22Rv1 (cell line): ENCODE measurements at regions not wholly inside any gene's neighbourhood (a gene's known extent, or its start where the extent isn't known, plus 50 kb on each side); places are given as distances from the start of the nearest gene placed in this dataset.

Experiments
- ZFX ChIP-seq: fragments of 450-650 bp; IDR thresholded peaks from 2 replicates; pipeline ENCODE4 v1.6.1; 2017; ENCODE audit warnings: antibody characterized with exemption, borderline replicate concordance
- TF ChIP-seq, protein P1 (sequence below): fragments of 450-650 bp; IDR thresholded peaks from 2 replicates; pipeline ENCODE4 v1.5.1; 2017; ENCODE audit warnings: mild to moderate bottlenecking

DNA sequence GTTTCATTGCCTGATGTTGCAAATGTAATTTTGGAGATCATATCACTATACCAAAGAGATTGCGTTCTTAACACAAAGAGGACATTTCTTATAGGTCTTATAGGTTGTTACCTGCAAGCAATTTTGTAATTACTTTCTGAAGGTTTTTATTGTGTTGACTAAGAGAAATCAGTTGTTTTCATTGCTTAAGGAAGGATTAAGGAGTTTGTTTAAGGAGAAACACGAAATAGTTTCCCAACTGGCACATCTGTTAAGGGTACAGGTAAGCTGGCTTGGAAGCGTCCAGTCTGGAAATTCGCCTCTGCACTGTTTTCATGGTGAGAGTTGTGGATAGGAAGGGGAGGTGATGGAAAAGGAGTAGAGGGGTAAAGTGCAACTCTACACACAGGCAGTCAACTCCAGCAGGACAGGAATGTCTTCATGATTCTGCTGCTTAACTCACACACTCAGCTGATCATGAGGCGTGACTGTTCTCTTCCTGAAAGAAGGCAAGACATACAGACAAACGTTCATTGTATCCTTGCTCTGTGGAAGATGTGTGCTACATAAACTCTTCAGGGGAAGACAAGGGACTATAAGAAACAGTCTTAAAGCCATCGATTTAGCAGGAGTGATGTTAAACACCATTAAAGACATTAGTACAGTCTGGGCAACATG lies 61.4 kb upstream of the ACSL3 start:
- TF ChIP-seq, protein P1, sequence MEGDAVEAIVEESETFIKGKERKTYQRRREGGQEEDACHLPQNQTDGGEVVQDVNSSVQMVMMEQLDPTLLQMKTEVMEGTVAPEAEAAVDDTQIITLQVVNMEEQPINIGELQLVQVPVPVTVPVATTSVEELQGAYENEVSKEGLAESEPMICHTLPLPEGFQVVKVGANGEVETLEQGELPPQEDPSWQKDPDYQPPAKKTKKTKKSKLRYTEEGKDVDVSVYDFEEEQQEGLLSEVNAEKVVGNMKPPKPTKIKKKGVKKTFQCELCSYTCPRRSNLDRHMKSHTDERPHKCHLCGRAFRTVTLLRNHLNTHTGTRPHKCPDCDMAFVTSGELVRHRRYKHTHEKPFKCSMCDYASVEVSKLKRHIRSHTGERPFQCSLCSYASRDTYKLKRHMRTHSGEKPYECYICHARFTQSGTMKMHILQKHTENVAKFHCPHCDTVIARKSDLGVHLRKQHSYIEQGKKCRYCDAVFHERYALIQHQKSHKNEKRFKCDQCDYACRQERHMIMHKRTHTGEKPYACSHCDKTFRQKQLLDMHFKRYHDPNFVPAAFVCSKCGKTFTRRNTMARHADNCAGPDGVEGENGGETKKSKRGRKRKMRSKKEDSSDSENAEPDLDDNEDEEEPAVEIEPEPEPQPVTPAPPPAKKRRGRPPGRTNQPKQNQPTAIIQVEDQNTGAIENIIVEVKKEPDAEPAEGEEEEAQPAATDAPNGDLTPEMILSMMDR = no peak
- no peak for TF ChIP-seq ZFX
